ENCODE measurements at regions not wholly inside any gene's neighbourhood (a gene's known extent, or its start where the extent isn't known, plus 50 kb on each side); places are given as distances from the start of the nearest gene placed in this dataset.

GRCh38 chr1:232327269-232327668, 302.7 kb downstream of the SIPA1L2 start:
- Histone ChIP-seq H3K27ac (ENCODE audit: low read length) (no peak overlapping the region), H3K4me3 (ENCODE audit: low read length) (no peak overlapping the region), H3K79me2 (ENCODE audit: low read length) (no peaks in the 10 kb centered on the region), H4K20me1 (ENCODE audit: insufficient read depth, low read length) (no peaks in the 10 kb centered on the region), H3K9me3 (replicated peaks; ENCODE audit: insufficient read depth, low read length) (no peaks in the 10 kb centered on the region), H3K36me3 (replicated peaks; ENCODE audit: insufficient read depth, low read length) (no peaks in the 10 kb centered on the region), H3K9ac (ENCODE audit: low read length) (no peak overlapping the region), H3K4me2 (ENCODE audit: low read depth, low read length) (no peak overlapping the region), H3K27me3 (replicated peaks; ENCODE audit: insufficient read depth, low read length) (no peaks in the 10 kb centered on the region), H3K4me1 (ENCODE audit: low read length) (no peaks in the 10 kb centered on the region), H3K9me2 (replicated peaks; ENCODE audit: insufficient read depth, low read length) (no peaks in the 10 kb centered on the region), H3F3A (ENCODE audit: insufficient read depth, low read length) (no peaks in the 10 kb centered on the region), H2AFZ (ENCODE audit: low read length) (no peak overlapping the region)
- no peak for TF ChIP-seq EZH2 (optimal IDR thresholded peaks at IDR 0.05; ENCODE audit: low read depth, low read length)
- TF ChIP-seq EZH2phosphoT487 (IDR thresholded peaks at IDR 0.05; ENCODE audit: low read length), result no peak
- TF ChIP-seq CTCF (IDR thresholded peaks at IDR 0.05; ENCODE audit: low read length), result no peak
- no peak for DNase-seq

- TF ChIP-seq EZH2 (optimal IDR thresholded peaks at IDR 0.05; ENCODE audit: low read depth, low read length) (no peak), EZH2phosphoT487 (IDR thresholded peaks at IDR 0.05; ENCODE audit: low read length) (no peak), CTCF (IDR thresholded peaks at IDR 0.05; ENCODE audit: low read length) (no peak)
- Histone ChIP-seq H3K27ac (ENCODE audit: low read length) (no peak overlapping the region), H3K9ac (ENCODE audit: low read length) (no peak overlapping the region), H3K4me1 (ENCODE audit: low read length) (no peaks in the 10 kb centered on the region), H3F3A (ENCODE audit: insufficient read depth, low read length) (no peaks in the 10 kb centered on the region), H3K36me3 (replicated peaks; ENCODE audit: insufficient read depth, low read length) (no peaks in the 10 kb centered on the region), H4K20me1 (ENCODE audit: insufficient read depth, low read length) (no peaks in the 10 kb centered on the region), H3K9me2 (replicated peaks; ENCODE audit: insufficient read depth, low read length) (no peaks in the 10 kb centered on the region), H3K9me3 (replicated peaks; ENCODE audit: insufficient read depth, low read length) (no peaks in the 10 kb centered on the region), H2AFZ (ENCODE audit: low read length) (no peak overlapping the region), H3K27me3 (replicated peaks; ENCODE audit: insufficient read depth, low read length) (no peaks in the 10 kb centered on the region), H3K4me3 (ENCODE audit: low read length) (no peak overlapping the region), H3K79me2 (ENCODE audit: low read length) (no peaks in the 10 kb centered on the region), H3K4me2 (ENCODE audit: low read depth, low read length) (no peak overlapping the region)
- no peak for DNase-seq
Observed at GRCh38 chr1:232322162-232322734, 307.7 kb downstream of the SIPA1L2 start.

GRCh38 chr1:232319518-232320210, 310.3 kb downstream of the SIPA1L2 start:
- Histone ChIP-seq H3K27me3 (replicated peaks; ENCODE audit: insufficient read depth, low read length) (no peaks in the 10 kb centered on the region), H3K27ac (ENCODE audit: low read length) (no peak overlapping the region), H3K4me1 (ENCODE audit: low read length) (no peaks in the 10 kb centered on the region), H4K20me1 (ENCODE audit: insufficient read depth, low read length) (no peaks in the 10 kb centered on the region), H3K9me2 (replicated peaks; ENCODE audit: insufficient read depth, low read length) (no peaks in the 10 kb centered on the region), H3K4me3 (ENCODE audit: low read length) (no peak overlapping the region), H2AFZ (ENCODE audit: low read length) (no peak overlapping the region), H3F3A (ENCODE audit: insufficient read depth, low read length) (no peaks in the 10 kb centered on the region), H3K9me3 (replicated peaks; ENCODE audit: insufficient read depth, low read length) (no peaks in the 10 kb centered on the region), H3K4me2 (ENCODE audit: low read depth, low read length) (no peak overlapping the region), H3K36me3 (replicated peaks; ENCODE audit: insufficient read depth, low read length) (no peaks in the 10 kb centered on the region), H3K9ac (ENCODE audit: low read length) (no peak overlapping the region), H3K79me2 (ENCODE audit: low read length) (no peaks in the 10 kb centered on the region)
- TF ChIP-seq EZH2phosphoT487 (IDR thresholded peaks at IDR 0.05; ENCODE audit: low read length) (no peak), CTCF (IDR thresholded peaks at IDR 0.05; ENCODE audit: low read length) (no peak), EZH2 (optimal IDR thresholded peaks at IDR 0.05; ENCODE audit: low read depth, low read length) (no peak)
- DNase-seq, result no peak
